ENCODE measurements at regions not wholly inside any gene's neighbourhood (a gene's known extent, or its start where the extent isn't known, plus 50 kb on each side); places are given as distances from the start of the nearest gene placed in this dataset.

GRCh38 chr5:147044572-147045273, 166.2 kb upstream of the PPP2R2B start:
- no peak for TF ChIP-seq REST (IDR thresholded peaks at IDR 0.05; ENCODE audit: insufficient read depth in 1 of 2, low read depth in 2 of 2, low read length in 2 of 2)
- no peak for TF ChIP-seq SIN3A (IDR thresholded peaks at IDR 0.05; ENCODE audit: borderline replicate concordance, insufficient read depth, low read length)
- TF ChIP-seq TAF1 (IDR thresholded peaks at IDR 0.05; ENCODE audit: borderline replicate concordance, insufficient read depth, low read length): no peak
- no peak for TF ChIP-seq POLR2AphosphoS5 (IDR thresholded peaks at IDR 0.05; ENCODE audit: low read depth, low read length)
- no peak for TF ChIP-seq FOXP2 (optimal IDR thresholded peaks at IDR 0.05; ENCODE audit: borderline replicate concordance, extremely low read depth, extremely low read length, insufficient read depth)

GRCh38 chr5:147045290-147045689, 166.7 kb upstream of the PPP2R2B start:
- TF ChIP-seq TAF1 (IDR thresholded peaks at IDR 0.05; ENCODE audit: borderline replicate concordance, insufficient read depth, low read length) (no peak), SIN3A (IDR thresholded peaks at IDR 0.05; ENCODE audit: borderline replicate concordance, insufficient read depth, low read length) (no peak), REST (IDR thresholded peaks at IDR 0.05; ENCODE audit: insufficient read depth in 1 of 2, low read depth in 2 of 2, low read length in 2 of 2) (no peak), POLR2AphosphoS5 (IDR thresholded peaks at IDR 0.05; ENCODE audit: low read depth, low read length) (no peak), FOXP2 (optimal IDR thresholded peaks at IDR 0.05; ENCODE audit: borderline replicate concordance, extremely low read depth, extremely low read length, insufficient read depth) (no peak)

DNA sequence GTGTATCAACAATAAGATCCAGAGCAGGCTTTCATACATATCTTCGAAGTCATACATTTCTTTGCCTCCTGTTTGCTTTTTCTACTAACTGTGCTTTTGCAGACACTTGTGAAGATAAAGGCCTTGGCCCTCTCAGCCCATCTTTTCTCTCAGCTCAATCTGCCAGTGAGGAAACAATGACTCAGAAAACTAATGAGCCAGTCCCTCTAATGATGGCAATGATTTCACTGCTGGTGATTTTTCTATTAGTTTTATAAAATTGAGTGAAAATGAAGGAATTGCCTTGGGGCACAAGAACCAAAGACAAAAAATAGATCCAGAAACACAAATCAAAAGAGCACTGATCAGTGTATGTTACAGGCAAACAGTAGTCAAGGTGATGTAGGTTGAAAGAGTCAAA, 167.7 kb upstream of the PPP2R2B start:
- TF ChIP-seq SIN3A (IDR thresholded peaks at IDR 0.05; ENCODE audit: borderline replicate concordance, insufficient read depth, low read length) (no peak), TAF1 (IDR thresholded peaks at IDR 0.05; ENCODE audit: borderline replicate concordance, insufficient read depth, low read length) (no peak), REST (IDR thresholded peaks at IDR 0.05; ENCODE audit: insufficient read depth in 1 of 2, low read depth in 2 of 2, low read length in 2 of 2) (no peak), FOXP2 (optimal IDR thresholded peaks at IDR 0.05; ENCODE audit: borderline replicate concordance, extremely low read depth, extremely low read length, insufficient read depth) (no peak), POLR2AphosphoS5 (IDR thresholded peaks at IDR 0.05; ENCODE audit: low read depth, low read length) (no peak)

- no peak for TF ChIP-seq TAF1 (IDR thresholded peaks at IDR 0.05; ENCODE audit: borderline replicate concordance, insufficient read depth, low read length)
- TF ChIP-seq REST (IDR thresholded peaks at IDR 0.05; ENCODE audit: insufficient read depth in 1 of 2, low read depth in 2 of 2, low read length in 2 of 2): no peak
- no peak for TF ChIP-seq SIN3A (IDR thresholded peaks at IDR 0.05; ENCODE audit: borderline replicate concordance, insufficient read depth, low read length)
- TF ChIP-seq POLR2AphosphoS5 (IDR thresholded peaks at IDR 0.05; ENCODE audit: low read depth, low read length): no peak
- TF ChIP-seq FOXP2 (optimal IDR thresholded peaks at IDR 0.05; ENCODE audit: borderline replicate concordance, extremely low read depth, extremely low read length, insufficient read depth): no peak
Measured at GRCh38 chr5:147046894-147047293, 168.3 kb upstream of the PPP2R2B start.

All from PFSK-1 (cell line).